ENCODE measurements at regions not wholly inside any gene's neighbourhood (a gene's known extent, or its start where the extent isn't known, plus 50 kb on each side); places are given as distances from the start of the nearest gene placed in this dataset.

- Histone ChIP-seq H3K9me3 (ENCODE audit: control insufficient read depth, insufficient read depth, low read depth, low read length) (no peaks in the 10 kb centered on the region), H3K4me1 (ENCODE audit: control insufficient read depth, insufficient read depth, low read length) (no peaks in the 10 kb centered on the region), H3K27ac (ENCODE audit: extremely low read depth, low read depth, low read length) (no peak overlapping the region), H3K4me3 (ENCODE audit: low read depth, low read length) (no peak overlapping the region), H3K36me3 (ENCODE audit: control insufficient read depth in 2 of 2, insufficient read depth in 1 of 2, low read length in 2 of 2) (no peaks in the 10 kb centered on the region)
- ChIA-PET POLR2A (no interaction called here), CTCF (no interaction called here)
- TF ChIP-seq ZNF830 (tag by site-specific recombination; IDR thresholded peaks at IDR 0.05; ENCODE audit: low read depth), result no peak
- no peak for TF ChIP-seq ZNF157 (tag by site-specific recombination; IDR thresholded peaks at IDR 0.05)
- no peak for TF ChIP-seq BCL6B (tag by site-specific recombination; IDR thresholded peaks at IDR 0.05)
- TF ChIP-seq ZNF169 (tag by site-specific recombination; IDR thresholded peaks at IDR 0.05), result no peak
- TF ChIP-seq ZNF621 (tag by site-specific recombination; IDR thresholded peaks at IDR 0.05), result no peak
- TF ChIP-seq ZNF776 (tag by site-specific recombination; IDR thresholded peaks at IDR 0.05; ENCODE audit: borderline replicate concordance), result no peak
- TF ChIP-seq MZF1 (tag by site-specific recombination; IDR thresholded peaks at IDR 0.05; ENCODE audit: borderline replicate concordance), result no peak
- no peak for TF ChIP-seq KLF7 (tag by site-specific recombination; IDR thresholded peaks at IDR 0.05; ENCODE audit: borderline replicate concordance)
Measured at GRCh38 chrX:77396781-77397180, 50.4 kb upstream of the FGF16 start.
